GM12872 (cell line): ENCODE measurements at regions not wholly inside any gene's neighbourhood (a gene's known extent, or its start where the extent isn't known, plus 50 kb on each side); places are given as distances from the start of the nearest gene placed in this dataset.

Source experiments
- TF ChIP-seq, protein P1 (sequence below): IDR thresholded peaks from 3 replicates; pipeline ENCODE4 v1.5.1; 2011; ENCODE audit warnings: low read depth, mild to moderate bottlenecking, low read length, moderate library complexity; ENCODE audit not compliant: insufficient read depth

DNA sequence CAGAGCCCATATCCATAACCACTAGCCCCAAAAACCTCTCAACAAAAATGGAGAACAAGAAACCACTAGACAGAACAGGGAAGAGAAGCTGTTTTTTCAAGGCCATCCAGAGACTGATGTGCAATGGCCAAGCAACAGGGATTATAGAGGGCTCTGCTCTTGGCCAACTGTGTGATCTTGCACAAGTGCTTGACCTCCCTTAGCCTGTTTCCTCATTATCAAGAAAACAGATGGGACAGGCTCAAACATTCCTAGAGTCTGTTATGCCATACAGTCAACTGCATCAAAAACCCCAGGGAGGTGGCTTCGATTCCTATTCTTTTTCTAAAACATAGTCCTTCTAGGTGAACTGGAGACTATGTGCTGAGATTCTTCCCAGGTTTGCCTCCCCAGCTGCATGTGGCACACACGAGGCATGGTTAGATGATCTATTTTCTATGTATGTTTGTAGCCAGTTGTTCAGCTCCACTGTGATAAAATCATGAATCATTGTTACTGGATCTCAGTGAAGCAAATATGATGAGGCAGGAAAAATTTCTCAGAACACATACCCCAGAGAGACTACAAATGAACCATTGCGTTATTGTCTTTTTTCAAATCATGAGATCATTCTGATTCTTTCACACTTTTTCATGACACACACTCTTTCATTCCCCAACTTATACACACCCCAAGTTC, 132.9 kb upstream of the TGFBR2 start:
- TF ChIP-seq, protein P1, sequence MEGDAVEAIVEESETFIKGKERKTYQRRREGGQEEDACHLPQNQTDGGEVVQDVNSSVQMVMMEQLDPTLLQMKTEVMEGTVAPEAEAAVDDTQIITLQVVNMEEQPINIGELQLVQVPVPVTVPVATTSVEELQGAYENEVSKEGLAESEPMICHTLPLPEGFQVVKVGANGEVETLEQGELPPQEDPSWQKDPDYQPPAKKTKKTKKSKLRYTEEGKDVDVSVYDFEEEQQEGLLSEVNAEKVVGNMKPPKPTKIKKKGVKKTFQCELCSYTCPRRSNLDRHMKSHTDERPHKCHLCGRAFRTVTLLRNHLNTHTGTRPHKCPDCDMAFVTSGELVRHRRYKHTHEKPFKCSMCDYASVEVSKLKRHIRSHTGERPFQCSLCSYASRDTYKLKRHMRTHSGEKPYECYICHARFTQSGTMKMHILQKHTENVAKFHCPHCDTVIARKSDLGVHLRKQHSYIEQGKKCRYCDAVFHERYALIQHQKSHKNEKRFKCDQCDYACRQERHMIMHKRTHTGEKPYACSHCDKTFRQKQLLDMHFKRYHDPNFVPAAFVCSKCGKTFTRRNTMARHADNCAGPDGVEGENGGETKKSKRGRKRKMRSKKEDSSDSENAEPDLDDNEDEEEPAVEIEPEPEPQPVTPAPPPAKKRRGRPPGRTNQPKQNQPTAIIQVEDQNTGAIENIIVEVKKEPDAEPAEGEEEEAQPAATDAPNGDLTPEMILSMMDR = no peak

GRCh38 chr3:30474371-30474770, 132.0 kb upstream of the TGFBR2 start:
- TF ChIP-seq, protein P1 = no peak

GRCh38 chr3:30475038-30475808, 131.2 kb upstream of the TGFBR2 start:
- TF ChIP-seq, protein P1 = no peak

DNA sequence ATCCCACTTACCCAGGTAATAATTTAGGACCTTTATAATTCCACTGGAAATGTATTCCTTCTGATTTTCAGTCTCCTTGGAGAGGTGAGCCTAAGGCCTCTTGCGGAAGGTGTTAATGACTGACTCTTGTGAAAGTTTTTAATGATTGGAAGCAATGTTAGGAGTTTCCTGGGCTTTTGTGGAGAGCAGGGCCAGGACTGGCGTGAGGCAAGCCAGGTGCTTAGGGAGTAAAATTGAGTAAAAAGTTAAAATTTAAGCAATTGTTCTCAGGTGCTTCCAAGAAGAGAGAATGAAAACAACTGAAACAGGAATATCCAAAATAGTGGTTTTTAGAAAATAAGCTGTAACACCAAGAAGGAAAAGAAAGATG, 130.6 kb upstream of the TGFBR2 start:
- TF ChIP-seq, protein P1 = no peak

GRCh38 chr3:30476368-30477084, 129.9 kb upstream of the TGFBR2 start:
- TF ChIP-seq, protein P1 = no peak

- TF ChIP-seq, protein P1 = no peak
Observed at GRCh38 chr3:30477149-30477921, 129.1 kb upstream of the TGFBR2 start.

GRCh38 chr3:30480587-30480986, 125.8 kb upstream of the TGFBR2 start:
- TF ChIP-seq, protein P1 = no peak
